Hematopoietic multipotent progenitor cell treated with erythropoietin and hydrocortisone succinate and interleukin-3 and kit ligand, for 6 days (in vitro differentiated cells): ENCODE measurements at regions not wholly inside any gene's neighbourhood (a gene's known extent, or its start where the extent isn't known, plus 50 kb on each side); places are given as distances from the start of the nearest gene placed in this dataset.

Experiments
- DNase-seq: peaks from one replicate; pipeline ENCODE4 v3.0.0-alpha.2; 2015

- no peak for DNase-seq
These were observed 200.1 kb upstream of the NRXN1 start for GRCh38 chr2:51232027-51232426.

GRCh38 chr2:51231071-51231470 lies 199.1 kb upstream of the NRXN1 start:
- DNase-seq: no peak

- DNase-seq: no peak
These were observed 193.4 kb upstream of the NRXN1 start for GRCh38 chr2:51225377-51225776.

GRCh38 chr2:51224790-51225189 lies 192.9 kb upstream of the NRXN1 start:
- DNase-seq: no peak

- no peak for DNase-seq
These were observed 190.2 kb upstream of the NRXN1 start for GRCh38 chr2:51222106-51222505.

GRCh38 chr2:51220606-51221005 lies 188.7 kb upstream of the NRXN1 start:
- no peak for DNase-seq

- DNase-seq: no peak
These were observed 188.1 kb upstream of the NRXN1 start for GRCh38 chr2:51220080-51220479.

- no peak for DNase-seq
These were observed 187.5 kb upstream of the NRXN1 start for GRCh38 chr2:51219468-51219867.

GRCh38 chr2:51218047-51218446 lies 186.1 kb upstream of the NRXN1 start:
- DNase-seq: no peak

- DNase-seq: no peak
These were observed 181.9 kb upstream of the NRXN1 start for GRCh38 chr2:51213826-51214225.

GRCh38 chr2:51212374-51212773 lies 180.4 kb upstream of the NRXN1 start:
- no peak for DNase-seq

GRCh38 chr2:51208521-51208920 lies 176.6 kb upstream of the NRXN1 start:
- DNase-seq: peak; percentile 5

GRCh38 chr2:51201295-51201694 lies 169.4 kb upstream of the NRXN1 start:
- no peak for DNase-seq

GRCh38 chr2:51194656-51195055 lies 162.7 kb upstream of the NRXN1 start:
- no peak for DNase-seq

- no peak for DNase-seq
These were observed 138.3 kb upstream of the NRXN1 start for GRCh38 chr2:51170273-51170672.

- peak; percentile 39 for DNase-seq
These were observed 133.8 kb upstream of the NRXN1 start for GRCh38 chr2:51165534-51166260.

- DNase-seq: no peak
These were observed 126.3 kb upstream of the NRXN1 start for GRCh38 chr2:51158251-51158650.

- DNase-seq: no peak
These were observed 121.3 kb upstream of the NRXN1 start for GRCh38 chr2:51153236-51153635.

- no peak for DNase-seq
These were observed 119.7 kb upstream of the NRXN1 start for GRCh38 chr2:51151490-51152140.

- DNase-seq: no peak
These were observed 117.8 kb upstream of the NRXN1 start for GRCh38 chr2:51149725-51150124.

GRCh38 chr2:51145761-51146160 lies 113.8 kb upstream of the NRXN1 start:
- peak; percentile 26 for DNase-seq

GRCh38 chr2:51120754-51121280 lies 88.9 kb upstream of the NRXN1 start:
- DNase-seq: no peak

- DNase-seq: no peak
These were observed 79.6 kb upstream of the NRXN1 start for GRCh38 chr2:51111532-51111931.

- no peak for DNase-seq
These were observed 76.9 kb upstream of the NRXN1 start for GRCh38 chr2:51108794-51109193.

- no peak for DNase-seq
These were observed 75.9 kb upstream of the NRXN1 start for GRCh38 chr2:51107841-51108240.
